Loucy (cell line): ENCODE measurements at regions not wholly inside any gene's neighbourhood (a gene's known extent, or its start where the extent isn't known, plus 50 kb on each side); places are given as distances from the start of the nearest gene placed in this dataset.

ENCODE experiments used
- H2AFZ ChIP-seq: fragments of 200-600 bp; sonication (generic); 2 replicates; pipeline ENCODE4 v1.6.0; 2016; ENCODE audit warnings: antibody characterized with exemption, mild to moderate bottlenecking, low read length, moderate library complexity
- H3F3A ChIP-seq: fragments of 200-600 bp; 2 replicates; pipeline ENCODE4 v1.6.0; 2016; ENCODE audit warnings: antibody characterized with exemption, low read depth, mild to moderate bottlenecking
- H3K27me3 ChIP-seq: fragments of 200-600 bp; sonication (generic); 2 replicates; pipeline ENCODE4 v1.6.1; 2014; ENCODE audit warnings: low read length, mild to moderate bottlenecking; ENCODE audit not compliant: insufficient read depth, poor library complexity, severe bottlenecking
- H3K36me3 ChIP-seq: fragments of 200-600 bp; sonication (generic); 2 replicates; pipeline ENCODE4 v1.6.1; 2016; ENCODE audit warnings: low read length; ENCODE audit not compliant: insufficient read depth
- H3K4me1 ChIP-seq: fragments of 200-600 bp; sonication (generic); 2 replicates; pipeline ENCODE4 v1.5.1; 2014; ENCODE audit warnings: low read length, mild to moderate bottlenecking; ENCODE audit not compliant: insufficient read depth, poor library complexity, severe bottlenecking
- H3K4me2 ChIP-seq: fragments of 200-600 bp; sonication (generic); 2 replicates; pipeline ENCODE4 v1.6.0; 2014; ENCODE audit warnings: antibody characterized with exemption, low read length, low read depth, mild to moderate bottlenecking; ENCODE audit not compliant: poor library complexity, severe bottlenecking
- H3K4me3 ChIP-seq: fragments of 200-600 bp; sonication (generic); 2 replicates; pipeline ENCODE4 v1.5.1; 2014; ENCODE audit warnings: low read length, mild to moderate bottlenecking, mixed read lengths; ENCODE audit not compliant: poor library complexity, severe bottlenecking
- H3K79me2 ChIP-seq: fragments of 200-600 bp; sonication (generic); 2 replicates; pipeline ENCODE4 v1.6.1; 2014; ENCODE audit warnings: low read length; ENCODE audit not compliant: insufficient read depth
- H3K9ac ChIP-seq: fragments of 200-600 bp; sonication (generic); 2 replicates; pipeline ENCODE4 v1.6.0; 2014; ENCODE audit warnings: mild to moderate bottlenecking, low read depth, low read length, moderate library complexity; ENCODE audit not compliant: poor library complexity, severe bottlenecking
- H3K9me2 ChIP-seq: fragments of 200-600 bp; sonication (generic); replicated peaks from 2 replicates; pipeline ENCODE4 v1.6.1; 2016; ENCODE audit warnings: low read depth, low read length, mixed read lengths
- H3K9me3 ChIP-seq: fragments of 200-600 bp; sonication (generic); 2 replicates; pipeline ENCODE4 v1.6.1; 2014; ENCODE audit warnings: mild to moderate bottlenecking, antibody characterized with exemption, low read length, low read depth; ENCODE audit not compliant: insufficient read depth
- H4K20me1 ChIP-seq: fragments of 200-600 bp; sonication (generic); 2 replicates; pipeline ENCODE4 v1.6.0; 2014; ENCODE audit warnings: antibody characterized with exemption, low read length, mild to moderate bottlenecking; ENCODE audit not compliant: insufficient read depth, poor library complexity, severe bottlenecking
- EZH2phosphoT487 ChIP-seq: fragments of 200-600 bp; IDR thresholded peaks from 2 replicates; pipeline ENCODE4 v1.6.1; 2018; ENCODE audit warnings: antibody characterized with exemption, mild to moderate bottlenecking, moderate library complexity, borderline replicate concordance
- TF ChIP-seq, protein P1 (sequence below): fragments of 200-600 bp; sonication (generic); conservative IDR thresholded peaks from 2 replicates; pipeline ENCODE4 v1.5.1; 2014; ENCODE audit warnings: mild to moderate bottlenecking, antibody characterized with exemption, low read length

DNA sequence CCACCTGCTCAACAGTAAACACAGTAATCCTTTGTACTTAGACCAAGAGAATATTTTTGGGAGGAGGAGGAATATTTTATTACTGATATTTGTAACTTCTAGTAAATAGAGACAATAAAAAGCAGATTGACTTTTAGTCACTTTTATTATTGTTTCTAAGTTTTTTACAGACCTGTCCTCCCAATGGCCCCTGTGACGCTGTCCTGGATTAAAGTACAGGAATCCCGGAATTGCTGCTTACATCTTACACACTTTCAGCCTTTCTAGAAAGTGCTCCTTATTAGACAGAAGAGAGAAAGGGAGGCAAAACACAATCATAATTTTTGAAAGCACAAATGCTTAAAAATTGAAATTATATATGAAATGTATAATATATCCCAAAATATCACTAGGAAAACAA is 86.4 kb upstream of the PRKG1 start:
- Histone ChIP-seq H4K20me1 (no peaks in the 10 kb centered on the region), H3K9me3 (no peaks in the 10 kb centered on the region), H3K4me3 (no peak overlapping the region), H3F3A (no peaks in the 10 kb centered on the region), H3K36me3 (no peaks in the 10 kb centered on the region), H3K4me2 (no peak overlapping the region), H3K9me2 (no peaks in the 10 kb centered on the region), H3K79me2 (no peaks in the 10 kb centered on the region), H2AFZ (no peak overlapping the region), H3K4me1 (no peaks in the 10 kb centered on the region), H3K27me3 (no peaks in the 10 kb centered on the region), H3K9ac (no peak overlapping the region)
- TF ChIP-seq, protein P1, sequence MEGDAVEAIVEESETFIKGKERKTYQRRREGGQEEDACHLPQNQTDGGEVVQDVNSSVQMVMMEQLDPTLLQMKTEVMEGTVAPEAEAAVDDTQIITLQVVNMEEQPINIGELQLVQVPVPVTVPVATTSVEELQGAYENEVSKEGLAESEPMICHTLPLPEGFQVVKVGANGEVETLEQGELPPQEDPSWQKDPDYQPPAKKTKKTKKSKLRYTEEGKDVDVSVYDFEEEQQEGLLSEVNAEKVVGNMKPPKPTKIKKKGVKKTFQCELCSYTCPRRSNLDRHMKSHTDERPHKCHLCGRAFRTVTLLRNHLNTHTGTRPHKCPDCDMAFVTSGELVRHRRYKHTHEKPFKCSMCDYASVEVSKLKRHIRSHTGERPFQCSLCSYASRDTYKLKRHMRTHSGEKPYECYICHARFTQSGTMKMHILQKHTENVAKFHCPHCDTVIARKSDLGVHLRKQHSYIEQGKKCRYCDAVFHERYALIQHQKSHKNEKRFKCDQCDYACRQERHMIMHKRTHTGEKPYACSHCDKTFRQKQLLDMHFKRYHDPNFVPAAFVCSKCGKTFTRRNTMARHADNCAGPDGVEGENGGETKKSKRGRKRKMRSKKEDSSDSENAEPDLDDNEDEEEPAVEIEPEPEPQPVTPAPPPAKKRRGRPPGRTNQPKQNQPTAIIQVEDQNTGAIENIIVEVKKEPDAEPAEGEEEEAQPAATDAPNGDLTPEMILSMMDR, result no peak
- no peak for TF ChIP-seq EZH2phosphoT487

DNA sequence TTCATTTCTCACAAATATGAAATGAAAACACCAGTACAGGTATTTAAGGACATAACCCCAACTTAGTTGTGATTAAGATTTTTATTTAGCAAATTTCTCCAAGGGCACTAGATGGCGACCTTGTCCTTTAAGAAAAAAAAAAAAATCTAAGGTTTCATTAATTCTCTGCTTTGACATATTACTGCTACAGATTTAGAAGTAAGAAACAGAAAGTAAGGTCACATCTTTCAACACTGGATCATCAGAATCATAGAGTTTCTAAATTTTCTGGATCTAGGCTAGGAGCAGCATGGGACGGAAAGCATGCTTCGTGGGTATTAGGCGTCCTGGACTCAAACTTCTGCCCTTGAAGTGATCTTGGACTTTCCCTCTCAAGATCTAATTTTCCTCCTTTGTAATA is 85.5 kb upstream of the PRKG1 start:
- Histone ChIP-seq H3K27me3 (no peaks in the 10 kb centered on the region), H3F3A (no peaks in the 10 kb centered on the region), H3K9ac (no peak overlapping the region), H3K79me2 (no peaks in the 10 kb centered on the region), H2AFZ (no peak overlapping the region), H3K4me2 (no peak overlapping the region), H3K9me3 (no peaks in the 10 kb centered on the region), H3K36me3 (no peaks in the 10 kb centered on the region), H3K4me1 (no peaks in the 10 kb centered on the region), H4K20me1 (no peaks in the 10 kb centered on the region), H3K4me3 (no peak overlapping the region), H3K9me2 (no peaks in the 10 kb centered on the region)
- TF ChIP-seq, protein P1, result peak; percentile 60
- TF ChIP-seq EZH2phosphoT487, result no peak

DNA sequence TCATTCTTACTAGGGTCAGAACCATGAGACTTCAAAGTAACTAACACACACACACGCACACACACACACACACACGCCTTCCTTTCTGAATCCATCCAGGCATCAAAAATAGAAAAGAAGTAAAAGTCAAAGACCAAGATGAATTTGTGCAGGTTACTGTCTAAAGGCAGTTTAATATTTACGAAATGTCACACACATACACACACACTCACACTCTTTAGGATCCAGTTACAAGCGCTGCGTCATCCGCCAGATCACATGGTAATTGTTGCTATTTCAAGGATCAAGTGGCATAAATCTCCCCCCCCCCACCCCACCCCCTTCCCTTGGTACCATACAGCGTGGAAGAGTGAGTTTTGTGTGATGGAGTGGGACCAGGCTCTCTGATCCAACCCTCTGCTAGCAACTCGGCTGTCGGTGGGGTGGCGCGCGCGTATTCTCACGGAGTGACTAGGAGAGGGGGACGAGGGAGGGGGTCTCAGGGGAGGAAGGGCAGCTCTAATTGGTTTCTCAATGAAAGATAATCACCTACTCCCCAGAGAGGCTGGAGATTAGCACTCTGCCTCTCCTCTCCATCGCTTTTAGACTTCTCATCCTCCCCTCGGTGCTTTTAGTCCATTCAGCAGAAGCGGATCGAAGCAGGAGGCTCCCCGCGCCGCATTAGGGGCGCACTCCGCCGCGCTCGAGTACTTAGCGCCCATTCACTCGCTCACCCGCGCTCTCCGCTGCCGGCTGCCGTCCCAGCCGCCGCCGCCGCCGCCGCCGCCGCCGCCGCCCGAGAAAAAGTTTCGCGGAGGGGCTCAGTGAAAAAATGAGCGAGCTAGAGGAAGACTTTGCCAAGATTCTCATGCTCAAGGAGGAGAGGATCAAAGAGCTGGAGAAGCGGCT is 83.5 kb upstream of the PRKG1 start:
- H2AFZ ChIP-seq, result no peak overlapping the region
- H3K4me1 ChIP-seq, result no peaks in the 10 kb centered on the region
- no peaks in the 10 kb centered on the region for H3K79me2 ChIP-seq
- H3K4me3 ChIP-seq, result no peak overlapping the region
- no peak overlapping the region for H3K4me2 ChIP-seq
- H3K9me2 ChIP-seq, result no peaks in the 10 kb centered on the region
- H3K9ac ChIP-seq, result no peak overlapping the region
- no peaks in the 10 kb centered on the region for H4K20me1 ChIP-seq
- TF ChIP-seq, protein P1, result no peak
- TF ChIP-seq EZH2phosphoT487, result no peak
- H3K9me3 ChIP-seq, result no peaks in the 10 kb centered on the region
- no peaks in the 10 kb centered on the region for H3F3A ChIP-seq
- H3K36me3 ChIP-seq, result no peaks in the 10 kb centered on the region
- H3K27me3 ChIP-seq, result no peaks in the 10 kb centered on the region
